ENCODE measurements at regions not wholly inside any gene's neighbourhood (a gene's known extent, or its start where the extent isn't known, plus 50 kb on each side); places are given as distances from the start of the nearest gene placed in this dataset.

DNA sequence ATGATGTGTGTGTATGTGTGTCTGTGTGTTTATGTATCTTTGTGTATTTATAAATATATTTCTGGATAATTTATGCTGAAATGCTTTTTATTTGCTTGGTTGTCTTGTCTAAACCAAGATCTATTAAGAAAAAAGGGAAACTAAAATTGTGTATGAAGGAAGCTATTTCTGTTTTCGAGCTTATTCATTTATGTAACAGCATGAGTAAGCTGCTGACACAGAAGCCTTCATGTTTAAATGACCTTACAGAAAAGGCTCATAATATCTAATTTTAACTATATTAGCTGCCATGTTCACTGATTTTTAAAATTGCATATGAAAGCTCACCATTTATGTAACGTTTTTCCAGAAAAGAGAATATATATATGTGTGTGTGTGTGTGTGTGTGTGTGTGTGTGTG, 392.8 kb downstream of the PTH2R start (continued):
- TF ChIP-seq, protein P1, sequence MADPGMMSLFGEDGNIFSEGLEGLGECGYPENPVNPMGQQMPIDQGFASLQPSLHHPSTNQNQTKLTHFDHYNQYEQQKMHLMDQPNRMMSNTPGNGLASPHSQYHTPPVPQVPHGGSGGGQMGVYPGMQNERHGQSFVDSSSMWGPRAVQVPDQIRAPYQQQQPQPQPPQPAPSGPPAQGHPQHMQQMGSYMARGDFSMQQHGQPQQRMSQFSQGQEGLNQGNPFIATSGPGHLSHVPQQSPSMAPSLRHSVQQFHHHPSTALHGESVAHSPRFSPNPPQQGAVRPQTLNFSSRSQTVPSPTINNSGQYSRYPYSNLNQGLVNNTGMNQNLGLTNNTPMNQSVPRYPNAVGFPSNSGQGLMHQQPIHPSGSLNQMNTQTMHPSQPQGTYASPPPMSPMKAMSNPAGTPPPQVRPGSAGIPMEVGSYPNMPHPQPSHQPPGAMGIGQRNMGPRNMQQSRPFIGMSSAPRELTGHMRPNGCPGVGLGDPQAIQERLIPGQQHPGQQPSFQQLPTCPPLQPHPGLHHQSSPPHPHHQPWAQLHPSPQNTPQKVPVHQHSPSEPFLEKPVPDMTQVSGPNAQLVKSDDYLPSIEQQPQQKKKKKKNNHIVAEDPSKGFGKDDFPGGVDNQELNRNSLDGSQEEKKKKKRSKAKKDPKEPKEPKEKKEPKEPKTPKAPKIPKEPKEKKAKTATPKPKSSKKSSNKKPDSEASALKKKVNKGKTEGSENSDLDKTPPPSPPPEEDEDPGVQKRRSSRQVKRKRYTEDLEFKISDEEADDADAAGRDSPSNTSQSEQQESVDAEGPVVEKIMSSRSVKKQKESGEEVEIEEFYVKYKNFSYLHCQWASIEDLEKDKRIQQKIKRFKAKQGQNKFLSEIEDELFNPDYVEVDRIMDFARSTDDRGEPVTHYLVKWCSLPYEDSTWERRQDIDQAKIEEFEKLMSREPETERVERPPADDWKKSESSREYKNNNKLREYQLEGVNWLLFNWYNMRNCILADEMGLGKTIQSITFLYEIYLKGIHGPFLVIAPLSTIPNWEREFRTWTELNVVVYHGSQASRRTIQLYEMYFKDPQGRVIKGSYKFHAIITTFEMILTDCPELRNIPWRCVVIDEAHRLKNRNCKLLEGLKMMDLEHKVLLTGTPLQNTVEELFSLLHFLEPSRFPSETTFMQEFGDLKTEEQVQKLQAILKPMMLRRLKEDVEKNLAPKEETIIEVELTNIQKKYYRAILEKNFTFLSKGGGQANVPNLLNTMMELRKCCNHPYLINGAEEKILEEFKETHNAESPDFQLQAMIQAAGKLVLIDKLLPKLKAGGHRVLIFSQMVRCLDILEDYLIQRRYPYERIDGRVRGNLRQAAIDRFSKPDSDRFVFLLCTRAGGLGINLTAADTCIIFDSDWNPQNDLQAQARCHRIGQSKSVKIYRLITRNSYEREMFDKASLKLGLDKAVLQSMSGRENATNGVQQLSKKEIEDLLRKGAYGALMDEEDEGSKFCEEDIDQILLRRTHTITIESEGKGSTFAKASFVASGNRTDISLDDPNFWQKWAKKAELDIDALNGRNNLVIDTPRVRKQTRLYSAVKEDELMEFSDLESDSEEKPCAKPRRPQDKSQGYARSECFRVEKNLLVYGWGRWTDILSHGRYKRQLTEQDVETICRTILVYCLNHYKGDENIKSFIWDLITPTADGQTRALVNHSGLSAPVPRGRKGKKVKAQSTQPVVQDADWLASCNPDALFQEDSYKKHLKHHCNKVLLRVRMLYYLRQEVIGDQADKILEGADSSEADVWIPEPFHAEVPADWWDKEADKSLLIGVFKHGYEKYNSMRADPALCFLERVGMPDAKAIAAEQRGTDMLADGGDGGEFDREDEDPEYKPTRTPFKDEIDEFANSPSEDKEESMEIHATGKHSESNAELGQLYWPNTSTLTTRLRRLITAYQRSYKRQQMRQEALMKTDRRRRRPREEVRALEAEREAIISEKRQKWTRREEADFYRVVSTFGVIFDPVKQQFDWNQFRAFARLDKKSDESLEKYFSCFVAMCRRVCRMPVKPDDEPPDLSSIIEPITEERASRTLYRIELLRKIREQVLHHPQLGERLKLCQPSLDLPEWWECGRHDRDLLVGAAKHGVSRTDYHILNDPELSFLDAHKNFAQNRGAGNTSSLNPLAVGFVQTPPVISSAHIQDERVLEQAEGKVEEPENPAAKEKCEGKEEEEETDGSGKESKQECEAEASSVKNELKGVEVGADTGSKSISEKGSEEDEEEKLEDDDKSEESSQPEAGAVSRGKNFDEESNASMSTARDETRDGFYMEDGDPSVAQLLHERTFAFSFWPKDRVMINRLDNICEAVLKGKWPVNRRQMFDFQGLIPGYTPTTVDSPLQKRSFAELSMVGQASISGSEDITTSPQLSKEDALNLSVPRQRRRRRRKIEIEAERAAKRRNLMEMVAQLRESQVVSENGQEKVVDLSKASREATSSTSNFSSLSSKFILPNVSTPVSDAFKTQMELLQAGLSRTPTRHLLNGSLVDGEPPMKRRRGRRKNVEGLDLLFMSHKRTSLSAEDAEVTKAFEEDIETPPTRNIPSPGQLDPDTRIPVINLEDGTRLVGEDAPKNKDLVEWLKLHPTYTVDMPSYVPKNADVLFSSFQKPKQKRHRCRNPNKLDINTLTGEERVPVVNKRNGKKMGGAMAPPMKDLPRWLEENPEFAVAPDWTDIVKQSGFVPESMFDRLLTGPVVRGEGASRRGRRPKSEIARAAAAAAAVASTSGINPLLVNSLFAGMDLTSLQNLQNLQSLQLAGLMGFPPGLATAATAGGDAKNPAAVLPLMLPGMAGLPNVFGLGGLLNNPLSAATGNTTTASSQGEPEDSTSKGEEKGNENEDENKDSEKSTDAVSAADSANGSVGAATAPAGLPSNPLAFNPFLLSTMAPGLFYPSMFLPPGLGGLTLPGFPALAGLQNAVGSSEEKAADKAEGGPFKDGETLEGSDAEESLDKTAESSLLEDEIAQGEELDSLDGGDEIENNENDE (IDR thresholded peaks at IDR 0.05; ENCODE audit: insufficient replicate concordance, low read length) = no peak
- TF ChIP-seq JUN (IDR thresholded peaks at IDR 0.05; ENCODE audit: low read depth, low read length) (no peak), HDAC2 (IDR thresholded peaks at IDR 0.05; ENCODE audit: borderline replicate concordance in 1 of 2, low read depth in 2 of 2, low read length in 2 of 2) (no peak), SP4 (IDR thresholded peaks at IDR 0.05; ENCODE audit: low read length) (no peak), CREB1 (IDR thresholded peaks at IDR 0.05) (no peak), SIRT6 (IDR thresholded peaks at IDR 0.05; ENCODE audit: low read length) (no peak), ZNF274 (IDR thresholded peaks at IDR 0.05; ENCODE audit: borderline replicate concordance, extremely low read depth, low read length) (no peak), KDM4A (IDR thresholded peaks at IDR 0.05; ENCODE audit: low read depth, low read length, severe bottlenecking) (no peak), RAD21 (IDR thresholded peaks at IDR 0.05 in 1 of 2, conservative IDR thresholded peaks at IDR 0.05 in 1 of 2; ENCODE audit: low read depth in 2 of 2, low read length in 2 of 2) (no peak)
- TF ChIP-seq, protein P2, sequence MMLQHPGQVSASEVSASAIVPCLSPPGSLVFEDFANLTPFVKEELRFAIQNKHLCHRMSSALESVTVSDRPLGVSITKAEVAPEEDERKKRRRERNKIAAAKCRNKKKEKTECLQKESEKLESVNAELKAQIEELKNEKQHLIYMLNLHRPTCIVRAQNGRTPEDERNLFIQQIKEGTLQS (IDR thresholded peaks at IDR 0.05; ENCODE audit: insufficient read depth, low read depth, low read length) = no peak
